WTC11 (cell line): ENCODE measurements at regions not wholly inside any gene's neighbourhood (a gene's known extent, or its start where the extent isn't known, plus 50 kb on each side); places are given as distances from the start of the nearest gene placed in this dataset.

Experiments
- CREM ChIP-seq: sonication (generic); formaldehyde crosslinking; IDR thresholded peaks from 2 replicates; pipeline ENCODE4 v1.8.1; 2022; ENCODE audit warnings: mild to moderate bottlenecking, missing genetic modification reagents, moderate library complexity
- NR3C1 ChIP-seq: sonication (generic); formaldehyde crosslinking; conservative IDR thresholded peaks from 2 replicates; pipeline ENCODE4 v1.8.1; 2023; ENCODE audit warnings: low read depth, mild to moderate bottlenecking, missing genetic modification reagents
- SOX15 ChIP-seq: fragments of 250-450 bp; sonication (Bioruptor Pico); IDR thresholded peaks from 2 replicates; pipeline ENCODE4 v1.9.0; 2021; ENCODE audit warnings: mild to moderate bottlenecking
- SP1 ChIP-seq: sonication (generic); formaldehyde crosslinking; conservative IDR thresholded peaks from 2 replicates; pipeline ENCODE4 v1.8.1; 2022; ENCODE audit warnings: missing genetic modification reagents
- TP53 ChIP-seq: sonication (generic); formaldehyde crosslinking; IDR thresholded peaks from 2 replicates; pipeline ENCODE4 v1.8.1; 2023; ENCODE audit warnings: mild to moderate bottlenecking, missing genetic modification reagents
- ZNF121 ChIP-seq: sonication (generic); formaldehyde crosslinking; IDR thresholded peaks from 2 replicates; pipeline ENCODE4 v1.8.0; 2023; ENCODE audit warnings: missing genetic modification reagents
- ZNF416 ChIP-seq: fragments of 250-450 bp; sonication (Bioruptor Pico); IDR thresholded peaks from 2 replicates; pipeline ENCODE4 v1.9.0; 2021; ENCODE audit warnings: mild to moderate bottlenecking, inconsistent platforms
- TF ChIP-seq, protein P1 (sequence below): fragments of 200-600 bp; IDR thresholded peaks from 2 replicates; pipeline ENCODE4 v1.8.0; 2022; ENCODE audit warnings: antibody characterized with exemption
- TF ChIP-seq, protein P2 (sequence below): sonication (generic); formaldehyde crosslinking; IDR thresholded peaks from 2 replicates; pipeline ENCODE4 v1.8.0; 2022; ENCODE audit warnings: mild to moderate bottlenecking, missing genetic modification reagents

DNA sequence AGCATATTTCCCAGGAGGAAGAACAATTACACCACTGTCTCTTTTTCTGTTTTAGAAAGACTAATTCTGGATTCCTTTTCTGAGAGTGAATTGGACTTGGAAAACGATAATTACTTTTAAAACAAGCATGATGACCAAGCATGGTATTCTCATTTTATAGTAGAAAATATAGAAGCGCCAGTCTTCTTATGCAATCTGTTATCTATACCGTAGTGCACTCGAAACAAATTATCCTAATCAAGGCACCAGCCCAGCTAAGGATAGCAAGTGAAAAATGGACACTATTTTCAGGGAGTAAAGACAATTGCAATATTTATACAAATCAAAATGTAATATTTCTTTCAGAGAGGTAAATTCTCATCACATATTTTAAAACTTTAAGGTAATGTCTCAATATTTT is 892.1 kb upstream of the POU3F3 start:
- TF ChIP-seq, protein P1, sequence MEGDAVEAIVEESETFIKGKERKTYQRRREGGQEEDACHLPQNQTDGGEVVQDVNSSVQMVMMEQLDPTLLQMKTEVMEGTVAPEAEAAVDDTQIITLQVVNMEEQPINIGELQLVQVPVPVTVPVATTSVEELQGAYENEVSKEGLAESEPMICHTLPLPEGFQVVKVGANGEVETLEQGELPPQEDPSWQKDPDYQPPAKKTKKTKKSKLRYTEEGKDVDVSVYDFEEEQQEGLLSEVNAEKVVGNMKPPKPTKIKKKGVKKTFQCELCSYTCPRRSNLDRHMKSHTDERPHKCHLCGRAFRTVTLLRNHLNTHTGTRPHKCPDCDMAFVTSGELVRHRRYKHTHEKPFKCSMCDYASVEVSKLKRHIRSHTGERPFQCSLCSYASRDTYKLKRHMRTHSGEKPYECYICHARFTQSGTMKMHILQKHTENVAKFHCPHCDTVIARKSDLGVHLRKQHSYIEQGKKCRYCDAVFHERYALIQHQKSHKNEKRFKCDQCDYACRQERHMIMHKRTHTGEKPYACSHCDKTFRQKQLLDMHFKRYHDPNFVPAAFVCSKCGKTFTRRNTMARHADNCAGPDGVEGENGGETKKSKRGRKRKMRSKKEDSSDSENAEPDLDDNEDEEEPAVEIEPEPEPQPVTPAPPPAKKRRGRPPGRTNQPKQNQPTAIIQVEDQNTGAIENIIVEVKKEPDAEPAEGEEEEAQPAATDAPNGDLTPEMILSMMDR: no peak
- TF ChIP-seq CREM (no peak), ZNF416 (CRISPR knock-in tag) (no peak), NR3C1 (CRISPR knock-in tag) (no peak), SOX15 (CRISPR knock-in tag) (no peak), ZNF121 (CRISPR knock-in tag) (no peak), TP53 (no peak), SP1 (CRISPR knock-in tag) (no peak)
- TF ChIP-seq, protein P2, sequence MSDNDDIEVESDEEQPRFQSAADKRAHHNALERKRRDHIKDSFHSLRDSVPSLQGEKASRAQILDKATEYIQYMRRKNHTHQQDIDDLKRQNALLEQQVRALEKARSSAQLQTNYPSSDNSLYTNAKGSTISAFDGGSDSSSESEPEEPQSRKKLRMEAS (CRISPR knock-in tag): no peak
